Karpas-422 (cell line): ENCODE measurements at regions not wholly inside any gene's neighbourhood (a gene's known extent, or its start where the extent isn't known, plus 50 kb on each side); places are given as distances from the start of the nearest gene placed in this dataset.

Source experiments
- DNase-seq: peaks from one replicate; pipeline ENCODE4 v3.0.0-alpha.2; 2015
- H2AFZ ChIP-seq: fragments of 200-600 bp; sonication (generic); 2 replicates; pipeline ENCODE4 v1.6.1; 2014; ENCODE audit warnings: antibody characterized with exemption, low read length, mixed read lengths
- H3K27ac ChIP-seq: fragments of 200-600 bp; sonication (generic); 2 replicates; pipeline ENCODE4 v1.5.1; 2014; ENCODE audit warnings: mild to moderate bottlenecking, low read length, moderate library complexity
- H3K27me3 ChIP-seq: fragments of 200-600 bp; sonication (generic); 2 replicates; pipeline ENCODE4 v1.6.1; 2014; ENCODE audit warnings: low read length, mixed read lengths
- H3K36me3 ChIP-seq: fragments of 200-600 bp; sonication (generic); 2 replicates; pipeline ENCODE4 v1.6.1; 2014; ENCODE audit warnings: low read length, mixed read lengths; ENCODE audit not compliant: insufficient read depth
- H3K4me1 ChIP-seq: fragments of 200-600 bp; sonication (generic); 2 replicates; pipeline ENCODE4 v1.6.1; 2014; ENCODE audit warnings: mild to moderate bottlenecking, low read length, mixed read lengths
- H3K4me2 ChIP-seq: fragments of 200-600 bp; sonication (generic); 2 replicates; pipeline ENCODE4 v1.6.1; 2014; ENCODE audit warnings: low read length, low read depth, mild to moderate bottlenecking; ENCODE audit not compliant: poor library complexity, severe bottlenecking
- H3K4me3 ChIP-seq: fragments of 200-600 bp; sonication (generic); 2 replicates; pipeline ENCODE4 v1.5.1; 2014; ENCODE audit warnings: mild to moderate bottlenecking, antibody characterized with exemption, low read length, mixed read lengths
- H3K79me2 ChIP-seq: fragments of 200-600 bp; sonication (generic); 2 replicates; pipeline ENCODE4 v1.6.1; 2014; ENCODE audit warnings: mild to moderate bottlenecking, low read length, mixed read lengths
- H3K9ac ChIP-seq: fragments of 200-600 bp; sonication (generic); 2 replicates; pipeline ENCODE4 v1.6.0; 2014; ENCODE audit warnings: low read length
- H3K9me2 ChIP-seq: fragments of 200-600 bp; sonication (generic), shearing (Covaris generic); replicated peaks from 2 replicates; pipeline ENCODE4 v1.6.0; 2014; ENCODE audit warnings: mild to moderate bottlenecking, low read length, moderate library complexity; ENCODE audit not compliant: insufficient read depth
- H3K9me3 ChIP-seq: fragments of 300-700, 200-600 bp; sonication (generic); 2 replicates; pipeline ENCODE4 v1.6.1; 2014; ENCODE audit warnings: low read length, mixed read lengths
- H4K20me1 ChIP-seq: fragments of 200-600 bp; sonication (generic); 2 replicates; pipeline ENCODE4 v1.6.1; 2014; ENCODE audit warnings: mild to moderate bottlenecking, antibody characterized with exemption, low read length, low read depth; ENCODE audit not compliant: insufficient read depth

- Histone ChIP-seq H3K4me2 (no peak overlapping the region), H3K36me3 (no peaks in the 10 kb centered on the region), H3K9ac (no peak overlapping the region), H3K79me2 (no peaks in the 10 kb centered on the region), H3K9me2 (no peaks in the 10 kb centered on the region), H3K27ac (no peak overlapping the region), H3K9me3 (no peaks in the 10 kb centered on the region; the same call in 1 of the 2 replicates), H3K4me3 (no peak overlapping the region), H2AFZ (no peak overlapping the region), H4K20me1 (no peaks in the 10 kb centered on the region), H3K4me1 (no peaks in the 10 kb centered on the region), H3K27me3 (no peaks in the 10 kb centered on the region)
- DNase-seq, result no peak
Observed at GRCh38 chr14:97723351-97723750, 926.2 kb downstream of the VRK1 start.

GRCh38 chr14:97723819-97724218, 926.6 kb downstream of the VRK1 start:
- H3K27me3 ChIP-seq, result no peaks in the 10 kb centered on the region

GRCh38 chr14:97724265-97724731, 927.1 kb downstream of the VRK1 start:
- H3K27me3 ChIP-seq, result no peaks in the 10 kb centered on the region
- no peaks in the 10 kb centered on the region; the same call in 1 of the 2 replicates for H3K9me3 ChIP-seq
- no peaks in the 10 kb centered on the region for H4K20me1 ChIP-seq
- no peak overlapping the region for H3K4me2 ChIP-seq
- H3K4me1 ChIP-seq, result no peaks in the 10 kb centered on the region
- no peaks in the 10 kb centered on the region for H3K79me2 ChIP-seq
- H3K4me3 ChIP-seq, result no peak overlapping the region
- DNase-seq, result no peak
- no peak overlapping the region for H3K27ac ChIP-seq
- H3K9ac ChIP-seq, result no peak overlapping the region
- no peaks in the 10 kb centered on the region for H3K9me2 ChIP-seq
- H2AFZ ChIP-seq, result no peak overlapping the region
- H3K36me3 ChIP-seq, result no peaks in the 10 kb centered on the region

More at GRCh38 chr14:97723819-97724218, 926.6 kb downstream of the VRK1 start:
- H3K9ac ChIP-seq, result no peak overlapping the region
- H3K9me2 ChIP-seq, result no peaks in the 10 kb centered on the region
- no peak overlapping the region for H3K4me3 ChIP-seq
- no peak overlapping the region for H2AFZ ChIP-seq
- H3K9me3 ChIP-seq, result no peaks in the 10 kb centered on the region; the same call in 1 of the 2 replicates
- H3K4me1 ChIP-seq, result no peaks in the 10 kb centered on the region
- DNase-seq, result no peak
- no peak overlapping the region for H3K4me2 ChIP-seq
- H3K36me3 ChIP-seq, result no peaks in the 10 kb centered on the region
- no peaks in the 10 kb centered on the region for H3K79me2 ChIP-seq
- H3K27ac ChIP-seq, result no peak overlapping the region
- no peaks in the 10 kb centered on the region for H4K20me1 ChIP-seq

GRCh38 chr14:97726676-97727075, 929.5 kb downstream of the VRK1 start:
- Histone ChIP-seq H3K4me3 (no peak overlapping the region), H3K4me2 (no peak overlapping the region), H3K27me3 (no peaks in the 10 kb centered on the region), H3K9me3 (no peaks in the 10 kb centered on the region; the same call in 1 of the 2 replicates), H3K36me3 (no peaks in the 10 kb centered on the region), H2AFZ (no peak overlapping the region), H4K20me1 (no peaks in the 10 kb centered on the region), H3K9ac (no peak overlapping the region), H3K9me2 (no peaks in the 10 kb centered on the region), H3K27ac (no peak overlapping the region), H3K4me1 (no peaks in the 10 kb centered on the region), H3K79me2 (no peaks in the 10 kb centered on the region)
- no peak for DNase-seq

- Histone ChIP-seq H3K9me3 (no peaks in the 10 kb centered on the region; the same call in 1 of the 2 replicates), H3K27ac (no peak overlapping the region), H3K9ac (no peak overlapping the region), H2AFZ (no peak overlapping the region), H4K20me1 (no peaks in the 10 kb centered on the region), H3K4me3 (no peak overlapping the region), H3K79me2 (no peaks in the 10 kb centered on the region), H3K4me2 (no peak overlapping the region), H3K27me3 (no peaks in the 10 kb centered on the region), H3K4me1 (no peaks in the 10 kb centered on the region), H3K36me3 (no peaks in the 10 kb centered on the region), H3K9me2 (no peaks in the 10 kb centered on the region)
- no peak for DNase-seq
Observed at GRCh38 chr14:97730706-97731105, 933.5 kb downstream of the VRK1 start.

GRCh38 chr14:97731800-97732199, 934.6 kb downstream of the VRK1 start:
- H3K9me3 ChIP-seq, result no peaks in the 10 kb centered on the region; the same call in 1 of the 2 replicates
- no peaks in the 10 kb centered on the region for H3K27me3 ChIP-seq
- H3K4me3 ChIP-seq, result no peak overlapping the region
- H3K79me2 ChIP-seq, result no peaks in the 10 kb centered on the region
- no peak for DNase-seq
- H3K36me3 ChIP-seq, result no peaks in the 10 kb centered on the region
- no peak overlapping the region for H3K27ac ChIP-seq
- H3K9me2 ChIP-seq, result no peaks in the 10 kb centered on the region
- H3K4me2 ChIP-seq, result no peak overlapping the region
- H3K4me1 ChIP-seq, result no peaks in the 10 kb centered on the region
- H3K9ac ChIP-seq, result no peak overlapping the region
- no peaks in the 10 kb centered on the region for H4K20me1 ChIP-seq
- H2AFZ ChIP-seq, result no peak overlapping the region

GRCh38 chr14:97747316-97747715, 950.1 kb downstream of the VRK1 start:
- DNase-seq, result no peak
- Histone ChIP-seq H3K9ac (no peak overlapping the region), H3K79me2 (no peaks in the 10 kb centered on the region), H2AFZ (no peak overlapping the region), H3K4me1 (no peaks in the 10 kb centered on the region), H4K20me1 (no peaks in the 10 kb centered on the region), H3K36me3 (no peaks in the 10 kb centered on the region), H3K27ac (no peak overlapping the region), H3K9me3 (no peaks in the 10 kb centered on the region; the same call in 1 of the 2 replicates), H3K4me3 (no peak overlapping the region), H3K4me2 (no peak overlapping the region), H3K9me2 (no peaks in the 10 kb centered on the region), H3K27me3 (no peaks in the 10 kb centered on the region)

GRCh38 chr14:97748616-97749015, 951.4 kb downstream of the VRK1 start:
- Histone ChIP-seq H3K9ac (no peak overlapping the region), H3K4me2 (no peak overlapping the region), H3K4me1 (no peaks in the 10 kb centered on the region), H4K20me1 (no peaks in the 10 kb centered on the region), H3K9me2 (no peaks in the 10 kb centered on the region), H3K27me3 (no peaks in the 10 kb centered on the region), H3K4me3 (no peak overlapping the region), H3K36me3 (no peaks in the 10 kb centered on the region), H3K27ac (no peak overlapping the region), H3K9me3 (no peaks in the 10 kb centered on the region), H2AFZ (no peak overlapping the region), H3K79me2 (no peaks in the 10 kb centered on the region)
- no peak for DNase-seq

- no peaks in the 10 kb centered on the region for H3K4me1 ChIP-seq
- H3K4me2 ChIP-seq, result no peak overlapping the region
- H3K9me3 ChIP-seq, result no peaks in the 10 kb centered on the region
- no peaks in the 10 kb centered on the region for H3K9me2 ChIP-seq
- no peaks in the 10 kb centered on the region for H3K36me3 ChIP-seq
- DNase-seq, result no peak
- H3K4me3 ChIP-seq, result no peak overlapping the region
- no peaks in the 10 kb centered on the region for H3K27me3 ChIP-seq
- no peaks in the 10 kb centered on the region for H4K20me1 ChIP-seq
- no peak overlapping the region for H3K27ac ChIP-seq
- no peaks in the 10 kb centered on the region for H3K79me2 ChIP-seq
- H2AFZ ChIP-seq, result no peak overlapping the region
- H3K9ac ChIP-seq, result no peak overlapping the region
Observed at GRCh38 chr14:97757491-97757890, 960.3 kb downstream of the VRK1 start.
